DOHH2 (cell line): ENCODE measurements at regions not wholly inside any gene's neighbourhood (a gene's known extent, or its start where the extent isn't known, plus 50 kb on each side); places are given as distances from the start of the nearest gene placed in this dataset.

ENCODE experiments used
- EZH2phosphoT487 ChIP-seq: fragments of 200-600 bp; sonication (generic); IDR thresholded peaks from 2 replicates; pipeline ENCODE4 v1.6.1; 2017; ENCODE audit warnings: borderline replicate concordance, mild to moderate bottlenecking, antibody characterized with exemption, low read length, moderate library complexity, mixed read lengths
- TF ChIP-seq, protein P1 (sequence below): fragments of 200-600 bp; sonication (generic); IDR thresholded peaks from one replicate; pipeline ENCODE4 v1.5.1; 2014; ENCODE audit warnings: antibody characterized with exemption, mild to moderate bottlenecking, low read depth, low read length; ENCODE audit not compliant: poor library complexity, severe bottlenecking

DNA sequence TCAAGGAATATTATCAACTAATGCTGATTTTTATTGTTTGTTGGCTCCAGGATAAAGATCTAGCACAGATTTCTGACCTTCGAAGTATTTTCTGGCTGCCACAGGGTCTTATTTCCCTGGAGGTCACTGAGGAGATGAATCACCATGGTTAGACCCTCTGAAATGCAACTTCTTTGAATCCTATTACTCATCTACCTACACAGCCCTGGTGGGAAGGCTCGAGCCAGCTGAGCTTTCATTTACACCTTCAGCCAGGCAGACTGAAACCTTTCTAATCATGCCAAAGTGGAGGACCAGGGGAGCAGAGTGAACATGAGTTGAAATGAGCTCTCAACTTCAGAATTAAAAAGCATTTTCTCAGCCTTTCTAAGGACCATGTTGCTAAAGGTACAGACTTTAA lies 130.5 kb downstream of the SMIM20 start:
- TF ChIP-seq, protein P1, sequence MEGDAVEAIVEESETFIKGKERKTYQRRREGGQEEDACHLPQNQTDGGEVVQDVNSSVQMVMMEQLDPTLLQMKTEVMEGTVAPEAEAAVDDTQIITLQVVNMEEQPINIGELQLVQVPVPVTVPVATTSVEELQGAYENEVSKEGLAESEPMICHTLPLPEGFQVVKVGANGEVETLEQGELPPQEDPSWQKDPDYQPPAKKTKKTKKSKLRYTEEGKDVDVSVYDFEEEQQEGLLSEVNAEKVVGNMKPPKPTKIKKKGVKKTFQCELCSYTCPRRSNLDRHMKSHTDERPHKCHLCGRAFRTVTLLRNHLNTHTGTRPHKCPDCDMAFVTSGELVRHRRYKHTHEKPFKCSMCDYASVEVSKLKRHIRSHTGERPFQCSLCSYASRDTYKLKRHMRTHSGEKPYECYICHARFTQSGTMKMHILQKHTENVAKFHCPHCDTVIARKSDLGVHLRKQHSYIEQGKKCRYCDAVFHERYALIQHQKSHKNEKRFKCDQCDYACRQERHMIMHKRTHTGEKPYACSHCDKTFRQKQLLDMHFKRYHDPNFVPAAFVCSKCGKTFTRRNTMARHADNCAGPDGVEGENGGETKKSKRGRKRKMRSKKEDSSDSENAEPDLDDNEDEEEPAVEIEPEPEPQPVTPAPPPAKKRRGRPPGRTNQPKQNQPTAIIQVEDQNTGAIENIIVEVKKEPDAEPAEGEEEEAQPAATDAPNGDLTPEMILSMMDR: no peak
- no peak for TF ChIP-seq EZH2phosphoT487
